Smooth muscle cell (in vitro differentiated cells): ENCODE measurements at regions not wholly inside any gene's neighbourhood (a gene's known extent, or its start where the extent isn't known, plus 50 kb on each side); places are given as distances from the start of the nearest gene placed in this dataset.

Experiments used
- DNase-seq: peaks from one replicate; lab custom pipeline; 2025; ENCODE audit not compliant: unreplicated experiment; lab: John Stamatoyannopoulos, UW
- H2AFZ ChIP-seq: fragments of 200-600 bp; sonication (generic); 2 replicates; pipeline ENCODE4 v1.6.0; 2016; ENCODE audit warnings: antibody characterized with exemption, low read depth, mild to moderate bottlenecking
- H3F3A ChIP-seq: fragments of 200-600 bp; sonication (generic); 2 replicates; pipeline ENCODE4 v1.6.0; 2017; ENCODE audit warnings: antibody characterized with exemption, low read depth
- H3K27ac ChIP-seq: fragments of 200-600 bp; sonication (generic); 2 replicates; pipeline ENCODE4 v1.5.1; 2016; ENCODE audit warnings: low read depth, mild to moderate bottlenecking
- H3K27me3 ChIP-seq: fragments of 200-600 bp; sonication (generic); 2 replicates; pipeline ENCODE4 v1.6.1; 2016; ENCODE audit warnings: low read depth, mild to moderate bottlenecking
- H3K36me3 ChIP-seq: fragments of 200-600 bp; sonication (generic); 2 replicates; pipeline ENCODE4 v1.5.1; 2016; ENCODE audit warnings: low read depth
- H3K4me1 ChIP-seq: fragments of 200-600 bp; sonication (generic); 2 replicates; pipeline ENCODE4 v1.5.1; 2016; ENCODE audit warnings: low read depth
- H3K4me2 ChIP-seq: fragments of 200-600 bp; sonication (generic); 2 replicates; pipeline ENCODE4 v1.6.0; 2016; ENCODE audit warnings: mild to moderate bottlenecking
- H3K4me3 ChIP-seq: fragments of 200-600 bp; sonication (generic); 2 replicates; pipeline ENCODE4 v1.5.1; 2016; ENCODE audit warnings: mild to moderate bottlenecking
- H3K79me2 ChIP-seq: fragments of 200-600 bp; sonication (generic); 2 replicates; pipeline ENCODE4 v1.6.0; 2016; ENCODE audit warnings: low read depth, mild to moderate bottlenecking
- H3K9ac ChIP-seq: fragments of 200-600 bp; sonication (generic); 2 replicates; pipeline ENCODE4 v1.6.0; 2016; ENCODE audit warnings: low read depth
- H3K9me3 ChIP-seq: fragments of 200-600 bp; sonication (generic); replicated peaks from 2 replicates; pipeline ENCODE4 v1.5.1; 2016; ENCODE audit warnings: low read depth
- H4K20me1 ChIP-seq: fragments of 200-600 bp; sonication (generic); 2 replicates; pipeline ENCODE4 v1.6.0; 2016; ENCODE audit warnings: low read depth
- CTCF ChIP-seq: fragments of 200-600 bp; sonication (generic); IDR thresholded peaks from 2 replicates; pipeline ENCODE4 v1.5.1; 2017; ENCODE audit warnings: borderline replicate concordance, mild to moderate bottlenecking, antibody characterized with exemption; ENCODE audit not compliant: insufficient read depth, poor library complexity, severe bottlenecking
- WGBS: methylation state at CpG from one replicate; pipeline ENCODE4 v1.1.7; 2016; ENCODE audit warnings: low lambda C conversion rate; 5-methylcytosine and 5-hydroxymethylcytosine counted together

GRCh38 chr12:12010277-12011039, 60.3 kb upstream of the BCL2L14 start:
- no peaks in the 10 kb centered on the region for H3K9me3 ChIP-seq
- DNase-seq = no peak
- peak overlapping the region; percentile 40 for H3K27ac ChIP-seq
- H4K20me1 ChIP-seq = no peaks in the 10 kb centered on the region
- H3K4me1 ChIP-seq = peaks cover 34% of the 10 kb centered on the region
- 46% methylated on average over 18 of the region's 18 CpGs for WGBS
- H2AFZ ChIP-seq = peak overlapping the region; percentile 64
- peak overlapping the region; percentile 71 for H3K4me2 ChIP-seq
- no peaks in the 10 kb centered on the region for H3K27me3 ChIP-seq
- H3K79me2 ChIP-seq = no peaks in the 10 kb centered on the region
- no peaks in the 10 kb centered on the region for H3K36me3 ChIP-seq
- no peak overlapping the region for H3K4me3 ChIP-seq
- no peak for TF ChIP-seq CTCF
- no peak overlapping the region for H3K9ac ChIP-seq
- peaks cover 5% of the 10 kb centered on the region for H3F3A ChIP-seq

DNA sequence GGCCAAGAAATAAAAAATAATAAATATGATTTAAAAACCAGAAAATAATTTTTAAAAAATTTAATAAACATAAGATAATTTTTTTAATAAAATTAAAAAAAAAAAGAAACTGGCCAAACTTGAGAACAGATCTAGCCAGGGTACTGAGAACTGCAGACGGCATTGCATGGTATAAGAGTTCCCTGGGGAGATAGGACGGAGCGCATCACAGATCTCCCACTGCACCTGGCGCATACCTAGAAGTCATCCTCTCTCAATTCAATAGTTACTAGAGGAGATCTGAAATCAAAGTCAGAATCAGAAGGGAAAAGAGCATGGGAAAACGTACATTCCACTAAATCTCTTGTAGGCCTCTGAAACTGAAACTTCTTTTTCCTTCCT, 58.9 kb upstream of the BCL2L14 start:
- Histone ChIP-seq H3K4me3 (no peak overlapping the region), H3K4me1 (peaks cover 34% of the 10 kb centered on the region), H2AFZ (no peak overlapping the region), H3K9ac (no peak overlapping the region), H3K27ac (no peak overlapping the region), H3F3A (peaks cover 5% of the 10 kb centered on the region), H3K36me3 (no peaks in the 10 kb centered on the region), H3K9me3 (no peaks in the 10 kb centered on the region), H3K79me2 (no peaks in the 10 kb centered on the region), H3K27me3 (no peaks in the 10 kb centered on the region), H3K4me2 (no peak overlapping the region), H4K20me1 (no peaks in the 10 kb centered on the region)
- no peak for TF ChIP-seq CTCF
- no peak for DNase-seq
- WGBS = 96% methylated on average over 5 of the region's 5 CpGs

GRCh38 chr12:12015073-12015685, 55.6 kb upstream of the BCL2L14 start:
- DNase-seq = no peak
- Histone ChIP-seq H4K20me1 (no peaks in the 10 kb centered on the region), H3K27me3 (no peaks in the 10 kb centered on the region), H3K4me3 (no peak overlapping the region), H3K9me3 (no peaks in the 10 kb centered on the region), H3K79me2 (no peaks in the 10 kb centered on the region), H3K4me2 (no peak overlapping the region), H2AFZ (no peak overlapping the region), H3K9ac (no peak overlapping the region), H3K36me3 (no peaks in the 10 kb centered on the region), H3K27ac (no peak overlapping the region), H3F3A (peaks cover under 1% of the 10 kb centered on the region), H3K4me1 (peaks cover 16% of the 10 kb centered on the region)
- TF ChIP-seq CTCF = no peak
- WGBS = 59% methylated on average over 11 of the region's 11 CpGs
